ENCODE measurements at regions not wholly inside any gene's neighbourhood (a gene's known extent, or its start where the extent isn't known, plus 50 kb on each side); places are given as distances from the start of the nearest gene placed in this dataset.

GRCh38 chr3:164507886-164508285 is 570.4 kb downstream of the SI start:
- ATAC-seq = no peak
- TF ChIP-seq ESRRG (CRISPR knock-in tag; IDR thresholded peaks at IDR 0.05) = no peak
- no peak for TF ChIP-seq SNAI2 (CRISPR knock-in tag; IDR thresholded peaks at IDR 0.05)

GRCh38 chr3:164498917-164499316 is 579.4 kb downstream of the SI start:
- ATAC-seq = no peak
- TF ChIP-seq POU6F1 (CRISPR knock-in tag; IDR thresholded peaks at IDR 0.05; ENCODE audit: borderline replicate concordance, low read depth) (no peak), GLIS3 (CRISPR knock-in tag; IDR thresholded peaks at IDR 0.05) (no peak), PATZ1 (CRISPR knock-in tag; IDR thresholded peaks at IDR 0.05; ENCODE audit: borderline replicate concordance) (no peak), ISL1 (CRISPR knock-in tag; IDR thresholded peaks at IDR 0.05) (no peak)

- no peak for ATAC-seq
- no peak for TF ChIP-seq PPARA (CRISPR knock-in tag; IDR thresholded peaks at IDR 0.05; ENCODE audit: borderline replicate concordance)
- TF ChIP-seq GLIS3 (CRISPR knock-in tag; IDR thresholded peaks at IDR 0.05) = no peak
- no peak for TF ChIP-seq ZNF70 (CRISPR knock-in tag; IDR thresholded peaks at IDR 0.05)
- TF ChIP-seq RARB (CRISPR knock-in tag; IDR thresholded peaks at IDR 0.05) = no peak
- no peak for TF ChIP-seq ISL1 (CRISPR knock-in tag; IDR thresholded peaks at IDR 0.05)
- TF ChIP-seq ZFP3 (CRISPR knock-in tag; IDR thresholded peaks at IDR 0.05) = no peak
- no peak for TF ChIP-seq ARNTL (CRISPR knock-in tag; IDR thresholded peaks at IDR 0.05; ENCODE audit: borderline replicate concordance, low read depth)
- TF ChIP-seq CSDC2 (CRISPR knock-in tag; IDR thresholded peaks at IDR 0.05) = no peak
- TF ChIP-seq POU6F1 (CRISPR knock-in tag; IDR thresholded peaks at IDR 0.05; ENCODE audit: borderline replicate concordance, low read depth) = no peak
- no peak for TF ChIP-seq OSR1 (CRISPR knock-in tag; IDR thresholded peaks at IDR 0.05)
- TF ChIP-seq CREB5 (CRISPR knock-in tag; IDR thresholded peaks at IDR 0.05; ENCODE audit: low read depth) = no peak
- no peak for TF ChIP-seq PATZ1 (CRISPR knock-in tag; IDR thresholded peaks at IDR 0.05; ENCODE audit: borderline replicate concordance)
- TF ChIP-seq ESRRG (CRISPR knock-in tag; IDR thresholded peaks at IDR 0.05) = no peak
- TF ChIP-seq BACH2 (CRISPR knock-in tag; IDR thresholded peaks at IDR 0.05; ENCODE audit: borderline replicate concordance) = no peak
Measured at GRCh38 chr3:164488893-164489292, 589.4 kb downstream of the SI start.

GRCh38 chr3:164486150-164486549 is 592.1 kb downstream of the SI start:
- no peak for ATAC-seq
- TF ChIP-seq TSHZ2 (CRISPR knock-in tag; IDR thresholded peaks at IDR 0.05) (no peak), BACH2 (CRISPR knock-in tag; IDR thresholded peaks at IDR 0.05; ENCODE audit: borderline replicate concordance) (no peak), CSRNP3 (CRISPR knock-in tag; IDR thresholded peaks at IDR 0.05) (no peak), CREB5 (CRISPR knock-in tag; IDR thresholded peaks at IDR 0.05; ENCODE audit: low read depth) (no peak), SNAI2 (CRISPR knock-in tag; IDR thresholded peaks at IDR 0.05) (no peak), PATZ1 (CRISPR knock-in tag; IDR thresholded peaks at IDR 0.05; ENCODE audit: borderline replicate concordance) (no peak), TCF4 (CRISPR knock-in tag; IDR thresholded peaks at IDR 0.05; ENCODE audit: borderline replicate concordance) (no peak), RARB (CRISPR knock-in tag; IDR thresholded peaks at IDR 0.05) (no peak), OSR1 (CRISPR knock-in tag; IDR thresholded peaks at IDR 0.05) (no peak), ZNF70 (CRISPR knock-in tag; IDR thresholded peaks at IDR 0.05) (no peak), ISL1 (CRISPR knock-in tag; IDR thresholded peaks at IDR 0.05) (no peak)
